ENCODE measurements at regions not wholly inside any gene's neighbourhood (a gene's known extent, or its start where the extent isn't known, plus 50 kb on each side); places are given as distances from the start of the nearest gene placed in this dataset.

DNA sequence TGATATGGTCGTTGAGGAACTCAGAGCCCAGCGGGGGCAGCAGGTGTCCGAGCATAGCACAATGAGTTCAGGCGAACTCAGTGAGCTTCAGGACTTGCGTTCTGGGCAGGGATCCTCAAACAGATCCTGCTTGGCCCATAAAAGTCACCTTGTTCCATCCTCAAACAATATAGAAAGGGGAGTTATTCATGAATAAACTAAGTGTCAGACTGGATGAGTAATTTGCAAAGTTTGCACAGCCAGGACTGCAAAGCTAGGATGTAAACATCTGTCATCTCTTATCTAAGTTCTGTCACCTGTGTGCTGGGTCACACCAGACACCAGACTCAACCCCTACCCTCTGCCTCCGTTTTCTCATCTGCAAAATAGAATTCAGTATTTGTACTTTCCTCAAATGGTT, 58.0 kb upstream of the PFKP start:
- ATAC-seq: no peak
- POLR2A ChIA-PET: no interaction called here
- no peak for TF ChIP-seq ATF1 (CRISPR knock-in tag; IDR thresholded peaks at IDR 0.05)
- TF ChIP-seq ELF4 (CRISPR knock-in tag; IDR thresholded peaks at IDR 0.05; ENCODE audit: low read depth): no peak
- TF ChIP-seq, protein P1, sequence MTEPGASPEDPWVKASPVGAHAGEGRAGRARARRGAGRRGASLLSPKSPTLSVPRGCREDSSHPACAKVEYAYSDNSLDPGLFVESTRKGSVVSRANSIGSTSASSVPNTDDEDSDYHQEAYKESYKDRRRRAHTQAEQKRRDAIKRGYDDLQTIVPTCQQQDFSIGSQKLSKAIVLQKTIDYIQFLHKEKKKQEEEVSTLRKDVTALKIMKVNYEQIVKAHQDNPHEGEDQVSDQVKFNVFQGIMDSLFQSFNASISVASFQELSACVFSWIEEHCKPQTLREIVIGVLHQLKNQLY (CRISPR knock-in tag; IDR thresholded peaks at IDR 0.05): no peak
- TF ChIP-seq NFATC4 (CRISPR knock-in tag; IDR thresholded peaks at IDR 0.05): no peak

DNA sequence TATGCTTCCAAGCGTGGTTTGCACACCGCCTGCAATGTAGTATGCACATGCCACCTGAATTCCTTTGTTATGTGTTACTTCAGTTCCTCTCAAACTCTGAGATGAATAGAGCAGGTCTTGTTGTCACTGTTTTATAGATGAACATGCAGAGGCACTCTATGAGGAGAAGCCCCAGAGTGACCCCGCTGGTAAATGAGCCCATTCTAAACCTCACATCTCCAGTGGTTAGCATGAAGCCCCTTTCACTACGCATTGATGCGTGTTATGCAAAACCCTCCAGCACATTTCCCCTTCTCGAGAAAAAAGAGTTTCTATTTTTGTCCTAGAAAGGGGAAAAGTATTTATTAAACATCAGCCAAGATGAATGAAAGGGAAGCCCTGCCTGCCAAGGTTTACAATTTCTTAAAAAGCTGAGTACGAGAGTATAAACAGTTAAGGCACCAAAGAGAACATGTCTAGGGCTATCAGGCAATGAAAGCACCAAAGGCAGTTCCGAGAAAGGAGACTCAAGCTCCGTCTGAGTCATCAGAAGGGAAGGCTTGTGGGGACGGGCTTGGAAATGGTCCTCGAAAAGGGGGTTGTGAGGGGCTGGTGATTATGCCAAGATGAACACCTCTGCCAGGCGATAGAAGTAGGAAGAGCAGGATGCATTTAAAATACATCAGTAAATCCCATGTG, 58.7 kb upstream of the PFKP start:
- peaks cover 5% of the 10 kb centered on the region for H3K27me3 Mint-ChIP-seq (ENCODE audit: low read depth)
- ChIA-PET CTCF (no interaction called here), POLR2A (no interaction called here)
- no peak overlapping the region for H3K27ac Mint-ChIP-seq
- peaks cover 6% of the 10 kb centered on the region for H3K4me1 Mint-ChIP-seq
- DNase-seq (ENCODE audit: low spot score) (no peak), ATAC-seq (no peak)
- H3K4me3 Mint-ChIP-seq: no peak overlapping the region
- H3K36me3 Mint-ChIP-seq: no peaks in the 10 kb centered on the region
- peaks cover 18% of the 10 kb centered on the region for H3K9me3 Mint-ChIP-seq
- no peak for TF ChIP-seq NR1H2 (CRISPR knock-in tag; IDR thresholded peaks at IDR 0.05)
- no peak for TF ChIP-seq OVOL2 (CRISPR knock-in tag; IDR thresholded peaks at IDR 0.05; ENCODE audit: borderline replicate concordance)
- no peak for TF ChIP-seq ZNF219 (CRISPR knock-in tag; IDR thresholded peaks at IDR 0.05; ENCODE audit: borderline replicate concordance)
- TF ChIP-seq PRRX2 (CRISPR knock-in tag; IDR thresholded peaks at IDR 0.05): no peak
- TF ChIP-seq, protein P2, sequence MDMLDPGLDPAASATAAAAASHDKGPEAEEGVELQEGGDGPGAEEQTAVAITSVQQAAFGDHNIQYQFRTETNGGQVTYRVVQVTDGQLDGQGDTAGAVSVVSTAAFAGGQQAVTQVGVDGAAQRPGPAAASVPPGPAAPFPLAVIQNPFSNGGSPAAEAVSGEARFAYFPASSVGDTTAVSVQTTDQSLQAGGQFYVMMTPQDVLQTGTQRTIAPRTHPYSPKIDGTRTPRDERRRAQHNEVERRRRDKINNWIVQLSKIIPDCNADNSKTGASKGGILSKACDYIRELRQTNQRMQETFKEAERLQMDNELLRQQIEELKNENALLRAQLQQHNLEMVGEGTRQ (CRISPR knock-in tag; IDR thresholded peaks at IDR 0.05): no peak
- no peak for TF ChIP-seq NFATC4 (CRISPR knock-in tag; IDR thresholded peaks at IDR 0.05)
- no peak for TF ChIP-seq TEAD4 (CRISPR knock-in tag; IDR thresholded peaks at IDR 0.05)
- no peak for TF ChIP-seq MYBL2 (CRISPR knock-in tag; IDR thresholded peaks at IDR 0.05)
- no peak for TF ChIP-seq ZNF396 (CRISPR knock-in tag; IDR thresholded peaks at IDR 0.05; ENCODE audit: borderline replicate concordance)
- no peak for TF ChIP-seq FOXJ3 (CRISPR knock-in tag; IDR thresholded peaks at IDR 0.05; ENCODE audit: borderline replicate concordance)
- no peak for TF ChIP-seq GRHL2 (CRISPR knock-in tag; IDR thresholded peaks at IDR 0.05; ENCODE audit: insufficient replicate concordance, severe bottlenecking)
- TF ChIP-seq JAZF1 (CRISPR knock-in tag; IDR thresholded peaks at IDR 0.05): no peak
- TF ChIP-seq, protein P3, sequence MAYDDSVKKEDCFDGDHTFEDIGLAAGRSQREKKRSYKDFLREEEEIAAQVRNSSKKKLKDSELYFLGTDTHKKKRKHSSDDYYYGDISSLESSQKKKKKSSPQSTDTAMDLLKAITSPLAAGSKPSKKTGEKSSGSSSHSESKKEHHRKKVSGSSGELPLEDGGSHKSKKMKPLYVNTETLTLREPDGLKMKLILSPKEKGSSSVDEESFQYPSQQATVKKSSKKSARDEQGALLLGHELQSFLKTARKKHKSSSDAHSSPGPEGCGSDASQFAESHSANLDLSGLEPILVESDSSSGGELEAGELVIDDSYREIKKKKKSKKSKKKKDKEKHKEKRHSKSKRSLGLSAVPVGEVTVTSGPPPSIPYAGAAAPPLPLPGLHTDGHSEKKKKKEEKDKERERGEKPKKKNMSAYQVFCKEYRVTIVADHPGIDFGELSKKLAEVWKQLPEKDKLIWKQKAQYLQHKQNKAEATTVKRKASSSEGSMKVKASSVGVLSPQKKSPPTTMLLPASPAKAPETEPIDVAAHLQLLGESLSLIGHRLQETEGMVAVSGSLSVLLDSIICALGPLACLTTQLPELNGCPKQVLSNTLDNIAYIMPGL (CRISPR knock-in tag; IDR thresholded peaks at IDR 0.05): no peak
- no peak for TF ChIP-seq SP1 (CRISPR knock-in tag; conservative IDR thresholded peaks at IDR 0.05)
- TF ChIP-seq, protein P4, sequence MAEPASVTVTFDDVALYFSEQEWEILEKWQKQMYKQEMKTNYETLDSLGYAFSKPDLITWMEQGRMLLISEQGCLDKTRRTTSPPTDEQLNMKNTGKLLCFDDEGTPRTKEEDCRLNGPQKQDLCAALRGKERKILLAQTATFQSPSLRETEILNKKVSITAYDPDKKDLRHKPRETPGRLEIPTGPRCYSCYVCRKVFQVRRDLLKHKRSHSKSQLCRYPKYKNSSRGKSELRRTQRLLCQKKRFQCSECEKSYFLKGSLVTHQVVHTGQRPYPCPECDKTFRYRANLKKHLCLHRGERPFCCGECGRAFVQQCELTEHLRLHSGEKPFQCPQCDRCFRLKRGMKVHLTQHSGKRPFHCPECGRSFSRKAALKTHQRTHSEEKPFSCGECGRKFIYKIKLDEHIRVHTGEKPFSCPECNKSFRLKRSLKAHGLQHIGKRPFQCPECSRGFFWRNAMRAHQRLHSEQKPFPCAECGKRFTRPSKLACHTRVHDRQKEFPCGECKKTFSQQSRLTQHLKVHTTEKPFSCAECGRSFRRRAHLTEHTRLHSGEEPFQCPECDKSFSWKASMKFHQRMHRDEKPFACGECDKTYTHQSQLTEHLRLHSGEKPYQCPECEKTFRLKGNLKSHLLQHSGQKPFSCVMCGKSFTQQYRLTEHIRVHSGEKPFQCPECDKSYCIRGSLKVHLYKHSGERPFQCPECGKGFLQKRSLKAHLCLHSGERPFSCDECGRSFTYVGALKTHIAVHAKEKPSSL (CRISPR knock-in tag; conservative IDR thresholded peaks at IDR 0.05): no peak
- TF ChIP-seq, protein P5, sequence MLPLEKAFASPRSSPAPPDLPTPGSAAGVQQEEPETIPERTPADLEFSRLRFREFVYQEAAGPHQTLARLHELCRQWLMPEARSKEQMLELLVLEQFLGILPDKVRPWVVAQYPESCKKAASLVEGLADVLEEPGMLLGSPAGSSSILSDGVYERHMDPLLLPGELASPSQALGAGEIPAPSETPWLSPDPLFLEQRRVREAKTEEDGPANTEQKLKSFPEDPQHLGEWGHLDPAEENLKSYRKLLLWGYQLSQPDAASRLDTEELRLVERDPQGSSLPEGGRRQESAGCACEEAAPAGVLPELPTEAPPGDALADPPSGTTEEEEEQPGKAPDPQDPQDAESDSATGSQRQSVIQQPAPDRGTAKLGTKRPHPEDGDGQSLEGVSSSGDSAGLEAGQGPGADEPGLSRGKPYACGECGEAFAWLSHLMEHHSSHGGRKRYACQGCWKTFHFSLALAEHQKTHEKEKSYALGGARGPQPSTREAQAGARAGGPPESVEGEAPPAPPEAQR (CRISPR knock-in tag; IDR thresholded peaks at IDR 0.05): no peak
- TF ChIP-seq, protein P6, sequence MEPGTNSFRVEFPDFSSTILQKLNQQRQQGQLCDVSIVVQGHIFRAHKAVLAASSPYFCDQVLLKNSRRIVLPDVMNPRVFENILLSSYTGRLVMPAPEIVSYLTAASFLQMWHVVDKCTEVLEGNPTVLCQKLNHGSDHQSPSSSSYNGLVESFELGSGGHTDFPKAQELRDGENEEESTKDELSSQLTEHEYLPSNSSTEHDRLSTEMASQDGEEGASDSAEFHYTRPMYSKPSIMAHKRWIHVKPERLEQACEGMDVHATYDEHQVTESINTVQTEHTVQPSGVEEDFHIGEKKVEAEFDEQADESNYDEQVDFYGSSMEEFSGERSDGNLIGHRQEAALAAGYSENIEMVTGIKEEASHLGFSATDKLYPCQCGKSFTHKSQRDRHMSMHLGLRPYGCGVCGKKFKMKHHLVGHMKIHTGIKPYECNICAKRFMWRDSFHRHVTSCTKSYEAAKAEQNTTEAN (CRISPR knock-in tag; IDR thresholded peaks at IDR 0.05): no peak

More for the DNA sequence above, 58.0 kb upstream of the PFKP start:
- H3K36me3 Mint-ChIP-seq: no peaks in the 10 kb centered on the region
- DNase-seq (ENCODE audit: low spot score): no peak
- no peak overlapping the region for H3K4me3 Mint-ChIP-seq
- peaks cover 6% of the 10 kb centered on the region for H3K4me1 Mint-ChIP-seq
- H3K27ac Mint-ChIP-seq: no peak overlapping the region
- CTCF ChIA-PET: no interaction called here
- H3K9me3 Mint-ChIP-seq: peaks cover 19% of the 10 kb centered on the region
- H3K27me3 Mint-ChIP-seq (ENCODE audit: low read depth): peaks cover 5% of the 10 kb centered on the region
